ENCODE measurements at regions not wholly inside any gene's neighbourhood (a gene's known extent, or its start where the extent isn't known, plus 50 kb on each side); places are given as distances from the start of the nearest gene placed in this dataset.

DNA sequence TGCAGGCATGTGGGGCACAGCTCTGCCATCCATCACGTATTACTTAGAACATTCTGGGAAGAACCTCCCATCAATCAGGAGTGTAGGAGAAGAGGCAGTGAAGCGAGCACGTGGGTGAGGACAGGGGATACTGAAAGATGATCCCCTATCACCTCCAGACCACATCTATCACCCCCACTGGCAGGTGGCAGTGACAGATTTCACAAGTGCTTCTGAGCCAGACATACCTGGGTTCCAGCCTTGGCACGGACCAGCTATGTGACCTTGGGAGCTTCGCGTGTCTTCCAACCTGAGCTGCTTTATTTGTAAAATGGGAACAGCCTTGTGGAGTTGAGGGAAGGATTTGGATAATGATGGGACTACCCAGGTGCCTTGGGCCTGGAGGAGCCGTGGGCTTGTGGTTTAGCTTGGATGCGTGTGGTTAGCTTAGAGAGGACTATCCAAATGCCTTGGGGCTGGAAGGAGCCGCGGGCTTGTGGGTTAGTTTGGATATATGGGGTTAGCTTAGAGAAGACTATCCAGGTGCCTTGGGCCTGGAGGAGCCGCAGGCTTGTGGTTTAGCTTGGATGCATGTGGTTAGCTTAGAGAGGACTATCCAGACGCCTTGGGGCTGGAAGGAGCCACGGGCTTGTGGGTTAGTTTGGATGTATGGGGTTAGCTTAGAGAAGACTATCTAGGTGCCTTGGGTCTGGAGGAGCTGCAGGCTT, 206.4 kb downstream of the ENGASE start:
- DNase-seq: no peak

DNA sequence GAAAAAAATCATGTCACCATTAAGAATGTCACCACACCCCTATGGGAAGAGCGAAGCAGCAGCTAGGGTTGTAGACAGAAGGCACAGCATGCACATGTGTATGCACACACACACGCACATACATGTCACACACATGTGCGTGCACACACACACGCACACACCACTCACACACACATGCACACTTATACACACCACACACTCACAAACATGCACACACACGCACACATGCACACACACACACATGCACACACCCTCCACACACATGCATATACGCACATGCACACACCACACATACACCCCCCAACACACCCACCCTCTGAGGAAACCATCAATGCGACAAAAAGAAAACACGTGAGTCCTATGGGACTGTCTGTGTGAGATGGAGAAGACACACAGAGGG, 205.4 kb downstream of the ENGASE start:
- no peak for DNase-seq

GRCh38 chr17:79279320-79279719, 204.7 kb downstream of the ENGASE start:
- no peak for DNase-seq

- DNase-seq: no peak
Measured at GRCh38 chr17:79276821-79277220, 202.2 kb downstream of the ENGASE start.

- DNase-seq: no peak
Measured at GRCh38 chr17:79273660-79274059, 199.0 kb downstream of the ENGASE start.

GRCh38 chr17:79272666-79273219, 198.1 kb downstream of the ENGASE start:
- DNase-seq: no peak

DNA sequence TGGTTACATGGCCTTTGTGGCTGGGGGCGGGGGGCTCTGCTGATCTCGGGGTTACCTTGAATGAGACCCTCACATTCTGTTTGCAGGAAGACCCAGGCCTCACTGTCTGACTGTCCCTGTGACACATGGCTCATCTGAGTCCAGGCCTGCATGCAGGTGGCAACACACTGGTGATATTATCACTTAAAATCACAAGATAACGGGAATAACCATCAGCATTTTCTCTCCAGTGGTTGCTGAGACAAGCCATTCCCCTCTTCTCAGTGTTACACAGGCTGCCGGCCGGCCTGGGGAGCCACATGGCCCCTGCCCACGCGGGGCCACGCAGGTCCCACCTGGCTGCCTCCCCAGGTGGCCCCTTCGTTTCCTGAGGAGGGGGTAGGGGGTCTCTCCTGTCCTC, 197.6 kb downstream of the ENGASE start:
- no peak for DNase-seq

DNA sequence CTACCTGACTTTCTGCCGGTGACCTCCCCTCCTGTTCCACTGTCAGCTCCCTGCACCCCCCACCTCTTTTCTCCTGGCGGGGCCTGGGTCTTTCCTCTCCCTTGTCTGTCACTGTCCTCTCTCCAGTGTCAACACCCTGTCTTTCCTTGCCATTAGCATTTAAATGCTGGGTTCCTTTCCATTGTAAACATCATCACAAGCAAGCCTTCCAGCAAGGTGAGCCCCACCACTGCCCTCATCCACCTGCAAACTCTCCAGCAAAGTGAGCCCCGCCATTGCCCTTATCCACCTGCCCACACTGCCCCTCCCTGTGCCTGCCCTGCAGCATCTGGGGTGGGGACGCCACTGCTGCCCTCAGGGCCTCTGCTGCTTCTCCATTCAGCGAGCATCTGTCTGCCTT, 195.0 kb downstream of the ENGASE start:
- no peak for DNase-seq

- DNase-seq: no peak
Measured at GRCh38 chr17:79263191-79263590, 188.6 kb downstream of the ENGASE start.

- no peak for DNase-seq
Measured at GRCh38 chr17:79262624-79263023, 188.0 kb downstream of the ENGASE start.

- DNase-seq: no peak
Measured at GRCh38 chr17:79261355-79262072, 186.9 kb downstream of the ENGASE start.

DNA sequence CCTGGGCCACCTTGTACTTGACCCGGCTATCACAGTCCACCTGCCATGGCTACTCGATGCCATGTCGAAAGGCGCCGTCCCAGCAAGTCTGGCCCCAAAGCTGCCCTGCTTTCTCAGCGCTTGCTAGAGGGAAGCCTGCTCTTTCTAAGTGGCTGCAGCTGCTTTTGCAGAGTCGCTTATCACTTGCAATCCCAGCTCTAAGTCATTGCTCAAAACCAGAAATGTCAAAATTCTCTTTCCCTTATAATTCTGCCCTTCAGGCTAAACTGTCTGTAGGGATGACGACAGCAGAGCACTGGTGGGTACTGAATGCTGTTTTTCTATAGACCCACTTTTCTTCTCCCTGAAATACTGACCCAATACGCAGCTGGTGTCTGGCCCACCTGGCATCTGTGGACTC, 184.2 kb downstream of the ENGASE start:
- no peak for DNase-seq

GRCh38 chr17:79258041-79258440, 183.4 kb downstream of the ENGASE start:
- no peak for DNase-seq

DNA sequence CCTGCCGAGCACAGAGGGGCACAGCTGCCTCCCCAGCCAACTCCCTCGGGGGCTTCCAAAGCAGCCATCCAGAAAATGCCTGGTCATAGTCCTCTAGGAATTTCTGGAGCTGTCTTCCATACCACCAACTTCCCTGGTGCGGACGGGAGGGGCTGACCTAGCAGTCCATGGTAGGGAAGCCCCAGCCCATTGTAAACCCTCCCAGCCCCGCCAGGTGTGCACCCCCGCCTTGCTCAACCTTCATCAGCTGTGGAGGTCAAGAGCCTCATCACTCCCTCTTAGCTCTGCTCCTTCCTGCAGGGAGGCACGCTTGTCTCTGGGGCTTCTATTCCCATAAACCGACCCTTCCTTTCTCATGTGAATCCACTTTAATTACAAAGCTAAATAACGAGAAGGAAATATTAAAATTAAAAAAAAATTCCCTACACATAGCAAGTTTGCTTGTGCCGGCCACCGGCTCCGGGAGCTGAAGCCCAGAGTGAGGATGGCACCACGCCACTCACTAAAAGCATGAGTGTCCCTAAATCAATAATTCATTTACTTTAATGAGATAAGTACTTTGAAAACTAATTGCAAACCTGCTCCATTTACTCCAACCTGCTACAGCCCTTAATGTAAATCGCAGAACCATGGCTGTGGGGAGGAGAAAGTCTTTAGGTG, 181.4 kb downstream of the ENGASE start:
- no peak for DNase-seq

- DNase-seq: no peak
Measured at GRCh38 chr17:79255456-79255855, 180.8 kb downstream of the ENGASE start.

DNA sequence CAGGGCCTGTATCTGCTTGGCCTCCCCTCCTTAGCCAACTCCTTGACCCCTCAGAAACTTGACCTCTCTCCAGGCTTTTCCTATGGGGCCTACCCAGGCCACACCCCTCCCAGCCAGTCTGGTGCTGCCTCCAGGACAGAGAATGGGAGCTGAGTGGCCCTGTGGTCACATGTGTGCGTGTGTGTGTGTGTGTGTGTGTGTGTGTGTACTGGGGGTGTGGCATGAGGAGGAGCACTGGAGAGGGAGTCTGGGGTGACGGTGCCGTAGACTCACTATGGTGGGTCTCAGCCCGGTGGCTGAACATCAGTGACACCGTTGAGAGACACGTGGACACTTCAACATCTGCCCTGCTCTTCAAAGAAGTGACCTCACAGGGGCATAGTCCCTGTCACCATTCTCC, 180.4 kb downstream of the ENGASE start:
- DNase-seq: no peak

GRCh38 chr17:79252886-79253285, 178.3 kb downstream of the ENGASE start:
- DNase-seq: no peak

DNA sequence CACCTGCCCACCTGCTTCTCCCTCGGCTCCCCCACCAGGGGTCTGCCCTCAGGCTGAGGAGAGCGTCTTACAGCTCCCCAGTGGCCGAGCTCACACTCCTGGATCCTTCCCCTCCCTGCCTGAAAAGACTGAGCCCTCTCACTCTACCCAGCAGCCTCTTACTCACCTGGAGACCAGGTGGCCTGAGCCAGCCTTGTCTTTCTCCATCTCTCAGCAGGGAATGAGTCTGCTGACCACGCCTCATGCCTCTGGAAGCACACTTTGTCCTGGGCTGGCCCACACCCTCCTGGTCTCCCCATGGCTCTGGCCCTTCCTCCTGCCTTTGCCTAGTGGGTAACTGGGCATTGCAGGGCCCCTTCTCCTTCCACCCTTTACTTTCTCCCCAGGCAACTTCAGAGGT, 177.2 kb downstream of the ENGASE start:
- DNase-seq: no peak

DNA sequence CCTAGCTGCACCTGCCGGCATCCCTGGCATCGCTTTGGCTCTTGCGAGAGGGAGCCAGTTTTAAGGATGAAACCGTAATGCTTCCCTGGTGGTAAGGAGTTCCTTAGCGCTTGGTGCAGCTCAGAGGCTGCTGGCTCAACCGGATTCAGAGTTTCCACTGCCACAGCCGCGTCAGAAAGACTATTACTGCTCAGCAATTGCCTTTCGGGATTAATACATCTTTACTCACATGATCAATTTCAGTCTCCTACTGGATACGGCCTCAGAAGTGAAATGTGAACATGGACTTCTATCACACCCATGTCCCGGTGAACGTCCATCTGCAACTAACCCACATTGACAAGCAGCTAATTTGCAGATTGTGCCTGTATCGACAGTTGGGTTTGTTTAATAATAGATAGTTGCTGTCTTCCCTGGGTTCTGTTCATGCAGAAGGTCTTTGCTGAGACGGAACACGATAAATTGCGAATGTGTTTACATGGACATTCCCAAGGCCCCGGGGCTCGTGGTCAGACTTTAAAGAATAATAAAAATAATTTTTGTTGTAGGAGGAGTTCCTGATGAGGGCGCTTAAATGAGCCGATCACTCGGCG, 175.4 kb downstream of the ENGASE start:
- no peak for DNase-seq

DNA sequence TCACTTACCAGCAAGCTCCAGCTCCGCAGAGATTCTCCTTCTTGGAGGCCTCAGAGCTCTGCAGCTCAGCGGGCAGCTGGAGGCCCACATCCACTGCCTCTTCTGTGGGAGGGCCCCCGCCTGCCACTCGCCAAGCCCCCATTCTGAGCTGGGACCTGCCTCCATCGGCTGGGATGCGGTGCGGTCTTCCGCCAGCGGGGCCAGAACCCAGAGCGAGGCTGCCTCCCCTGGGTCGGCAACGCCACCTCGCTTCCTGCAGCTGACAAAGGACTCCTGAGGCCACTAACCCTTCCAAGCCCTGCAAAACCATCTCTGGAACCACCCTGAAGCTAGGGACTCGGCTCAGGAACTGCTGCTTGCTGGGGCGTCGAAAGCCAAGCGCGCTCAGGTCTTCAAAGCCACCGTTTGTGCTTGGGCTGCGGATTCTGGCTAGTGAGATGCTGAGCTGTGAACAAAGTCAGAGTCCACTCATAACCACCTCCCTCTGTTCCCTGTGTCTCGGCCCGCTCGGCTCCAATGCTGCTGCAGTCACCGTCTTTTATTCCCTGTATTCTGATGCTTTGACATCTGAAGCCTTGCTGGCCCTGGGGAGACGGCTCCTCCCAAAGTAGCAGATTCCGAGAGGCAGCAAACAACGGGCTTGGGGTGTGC, 174.3 kb downstream of the ENGASE start:
- DNase-seq: no peak

DNA sequence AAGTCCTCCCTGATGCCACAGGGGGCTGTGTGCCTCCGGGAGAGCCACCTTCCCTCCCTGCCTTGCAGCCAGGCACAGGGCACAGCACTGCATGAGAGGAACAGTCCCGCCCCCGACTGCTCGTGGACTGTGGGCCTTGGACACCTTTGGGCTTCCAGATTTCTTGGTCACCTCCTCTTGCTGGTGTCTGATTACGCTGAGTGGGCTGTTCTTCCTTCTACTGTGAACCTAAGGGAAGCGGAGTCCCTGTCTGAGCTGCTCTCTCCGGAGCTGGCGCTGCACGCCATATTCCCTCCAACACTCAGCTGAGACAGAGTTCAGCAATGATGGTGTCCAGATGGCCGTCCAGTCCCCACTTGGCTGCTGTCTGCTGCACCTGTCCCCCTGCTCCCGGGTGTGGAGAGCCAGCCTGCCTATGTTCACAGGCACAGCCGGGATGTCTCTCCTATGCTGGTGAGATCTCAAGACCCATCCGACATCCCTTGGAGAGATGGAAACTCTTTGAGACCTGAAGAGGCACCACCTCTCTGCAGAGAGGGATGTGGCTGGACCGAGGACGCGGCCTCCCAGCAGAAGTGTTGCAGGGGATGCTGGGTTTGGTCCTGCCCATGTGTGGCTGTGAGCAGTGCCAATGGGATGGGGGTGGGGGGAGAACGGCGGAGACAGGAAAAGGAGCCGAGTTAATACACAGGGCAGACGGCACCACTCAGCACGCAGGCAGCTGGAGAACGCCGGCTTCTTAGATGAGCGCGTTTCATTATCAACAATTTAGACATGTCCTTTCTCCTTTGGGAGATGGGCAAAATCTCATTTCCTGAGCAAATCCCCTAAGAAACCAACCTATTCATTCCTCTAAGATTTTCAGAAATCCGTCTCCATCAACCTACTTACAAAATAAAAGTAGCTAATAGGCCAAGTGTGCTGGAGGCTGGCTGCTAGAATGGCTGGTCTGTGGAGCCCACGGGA, 171.9 kb downstream of the ENGASE start:
- no peak for DNase-seq
